ENCODE measurements at regions not wholly inside any gene's neighbourhood (a gene's known extent, or its start where the extent isn't known, plus 50 kb on each side); places are given as distances from the start of the nearest gene placed in this dataset.
A peak's percentile ranks its signal among the peaks of the same experiment; 100 is the strongest.

DNA sequence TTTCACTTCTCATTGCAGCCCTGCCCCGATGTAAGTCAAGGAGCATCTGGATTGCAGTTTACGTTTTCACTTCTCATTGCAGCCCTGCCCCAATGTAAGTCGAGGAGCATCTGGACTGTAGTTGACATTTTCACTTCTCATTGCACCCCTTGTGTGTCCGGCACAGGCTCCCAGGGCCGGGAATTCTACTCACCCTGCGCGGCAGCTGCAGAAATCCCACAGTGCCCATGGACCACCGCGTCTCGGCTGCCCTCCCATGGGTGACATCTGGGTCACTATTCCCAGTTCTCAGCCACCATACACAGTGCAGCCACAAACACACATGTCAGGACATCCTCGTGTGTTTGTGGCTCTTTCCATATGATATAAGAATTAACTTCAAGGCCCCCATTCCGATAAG lies 378.5 kb downstream of the ADGRD1 start:
- Histone ChIP-seq H3K9me3 (peaks cover 0 to 13% (median 0%) of the 10 kb centered on the region in 12 donors), H3K36me3 (no peaks in the 10 kb centered on the region), H3K4me3 (no peak overlapping the region), H3K4me1 (no peaks in the 10 kb centered on the region), H3K27me3 (no peaks in the 10 kb centered on the region), H3K27ac (no peak overlapping the region)
- intact Hi-C loops (cut with DNase I) = no loop called here
- ATAC-seq = no peak
- WGBS, 4 donors = 82 to 85% (median 84%) methylated on average over 10 to 12 of the region's 12 CpGs
- no peak for DNase-seq
- TF ChIP-seq CTCF (IDR thresholded peaks at IDR 0.05) (no peak), POLR2A (IDR thresholded peaks at IDR 0.05) (no peak)

GRCh38 chr12:131333136-131333535 lies 377.8 kb upstream of the SFSWAP start:
- TF ChIP-seq CTCF (IDR thresholded peaks at IDR 0.05) (no peak), POLR2A (IDR thresholded peaks at IDR 0.05) (no peak)
- ATAC-seq (peak in 1 of 4 donors; percentile 27), DNase-seq (no peak)
- intact Hi-C loops (cut with DNase I) = no loop called here
- H3K4me1 ChIP-seq = no peaks in the 10 kb centered on the region
- no peak overlapping the region for H3K4me3 ChIP-seq
- peaks cover 0 to 13% (median 0%) of the 10 kb centered on the region in 12 donors for H3K9me3 ChIP-seq
- WGBS, 4 donors = 68 to 85% (median 72%) methylated on average over 12 of the region's 12 CpGs
- H3K27me3 ChIP-seq = no peaks in the 10 kb centered on the region
- H3K36me3 ChIP-seq = no peaks in the 10 kb centered on the region
- no peak overlapping the region for H3K27ac ChIP-seq

DNA sequence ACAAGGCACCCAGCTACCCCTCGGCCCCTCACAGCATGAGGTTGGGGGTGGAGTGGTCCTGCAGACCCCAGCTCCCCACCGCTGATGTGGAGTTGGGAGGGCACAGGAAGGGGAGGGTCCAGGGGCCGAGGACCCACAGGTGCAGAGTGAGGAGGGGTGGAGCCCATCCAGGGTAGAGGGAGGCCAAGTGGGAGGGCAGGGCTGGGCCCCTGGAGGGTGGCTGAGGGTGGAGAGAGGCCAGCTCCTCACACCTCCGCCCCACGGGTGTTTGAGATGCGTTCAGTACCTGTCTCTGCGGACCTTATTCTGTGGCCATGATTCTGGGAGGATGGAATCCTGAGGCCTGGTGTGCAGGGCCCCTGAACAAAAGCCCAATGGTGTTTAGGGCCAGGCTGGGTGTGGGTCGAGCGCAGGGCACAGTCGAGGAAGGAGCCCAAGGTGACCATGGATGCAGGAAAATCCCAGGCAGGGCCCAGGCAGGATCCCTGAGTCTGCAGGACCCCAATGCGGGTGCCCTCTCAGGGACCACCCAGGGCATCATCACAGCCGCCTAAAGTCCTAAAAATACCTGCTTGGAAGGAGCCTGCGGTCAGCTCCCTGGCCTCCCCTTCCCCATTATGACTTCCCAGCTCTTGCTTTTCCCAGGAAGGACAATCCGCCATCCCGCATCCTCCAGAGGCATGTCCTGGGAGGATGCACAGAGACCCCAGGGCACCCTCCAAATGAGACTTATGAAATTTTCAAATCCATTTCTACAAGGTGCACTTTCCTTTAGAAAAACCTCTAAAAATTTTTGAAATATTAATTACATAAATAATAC lies 377.1 kb upstream of the SFSWAP start:
- ATAC-seq (peak in 1 of 4 donors; percentile 27), DNase-seq (no peak)
- TF ChIP-seq CTCF (IDR thresholded peaks at IDR 0.05) = no peak
- TF ChIP-seq POLR2A (IDR thresholded peaks at IDR 0.05) = no peak
- intact Hi-C loops (cut with DNase I) = no loop called here
- Histone ChIP-seq H3K9me3 (peaks cover 0 to 13% (median 0%) of the 10 kb centered on the region in 12 donors), H3K36me3 (no peaks in the 10 kb centered on the region), H3K27me3 (no peaks in the 10 kb centered on the region), H3K27ac (no peak overlapping the region), H3K4me1 (no peaks in the 10 kb centered on the region), H3K4me3 (no peak overlapping the region)
- WGBS, 4 donors = 77 to 89% (median 86%) methylated on average over 15 of the region's 15 CpGs

- intact Hi-C loops (cut with DNase I) = no loop called here
- Histone ChIP-seq H3K4me1 (no peaks in the 10 kb centered on the region), H3K27ac (no peak overlapping the region), H3K36me3 (no peaks in the 10 kb centered on the region), H3K9me3 (peaks cover 0 to 13% (median 0%) of the 10 kb centered on the region in 12 donors), H3K27me3 (no peaks in the 10 kb centered on the region), H3K4me3 (no peak overlapping the region)
- ATAC-seq (no peak), DNase-seq (no peak)
- 61 to 73% (median 65%) methylated on average over 4 of the region's 4 CpGs for WGBS, 4 donors
- TF ChIP-seq CTCF (IDR thresholded peaks at IDR 0.05) = no peak
- TF ChIP-seq POLR2A (IDR thresholded peaks at IDR 0.05) = no peak
Measured at GRCh38 chr12:131334835-131335234, 376.1 kb upstream of the SFSWAP start.
